K562 (cell line): ENCODE measurements at regions not wholly inside any gene's neighbourhood (a gene's known extent, or its start where the extent isn't known, plus 50 kb on each side); places are given as distances from the start of the nearest gene placed in this dataset.

Experiments used
- ATAC-seq: fragments of 200-7000 bp; cut with Tn5 transposase; 3 replicates; pipeline ENCODE4 v1.9.1; 2020; ENCODE audit warnings: moderate library complexity
- BruUV-seq: library from RNA; stranded (reverse); fragments of 400-500 nt; replicated peaks from 2 replicates; lab custom pipeline; 2021; lab: Mats Ljungman, UMichigan
- CTCF ChIA-PET: fragments of 300-600 bp; formaldehyde crosslinking; extraction: SDS; loops from one replicate; lab custom pipeline; 2021; ENCODE audit warnings: low intra/inter-chr PET ratio; lab: Yijun Ruan, JAX
- POLR2A ChIA-PET: fragments of 300-600, 350-650 bp; sonication (Branson Sonifier 250); formaldehyde crosslinking; extraction: SDS; loops from one replicate; lab custom pipeline; 2021; ENCODE audit warnings: antibody characterized with exemption, inconsistent platforms; lab: Yijun Ruan, JAX
- DNase-seq, 4 experiments: peaks; one replicate each; pipeline versions ENCODE4 v3.0.0 to v3.0.0-alpha.2; 2011 to 2018; ENCODE audit warnings: low spot score in 3 of 4, mixed read lengths in 3 of 4; ENCODE audit errors: extremely low read depth in 1 of 4
- FAIRE-seq: peaks from 2 replicates; lab custom pipeline; 2011; peaks lifted over from hg19 to GRCh38; lab: Jason Lieb, UNC
- H2AFZ ChIP-seq: 2 replicates; pipeline ENCODE4 v1.6.0; 2011; ENCODE audit warnings: low read depth, low read length, control low read depth, inconsistent platforms
- H3K27ac ChIP-seq: fragments of 200-600 bp; 3 replicates; pipeline ENCODE4 v1.8.0; 2011; ENCODE audit warnings: low read depth, mild to moderate bottlenecking, control low read depth, inconsistent platforms, low read length, moderate library complexity, mixed read lengths; ENCODE audit errors: extremely low read depth
- H3K27me3 ChIP-seq, 2 experiments: fragments of 300-600 bp in 1 of 2; 2 replicates in 1 of 2; 3 replicates in 1 of 2; pipeline versions ENCODE4 v1.6.0 to v1.8.0; 2011; ENCODE audit warnings: inconsistent platforms in 2 of 2, low read length in 2 of 2, mild to moderate bottlenecking in 1 of 2, mixed read lengths in 1 of 2, moderate library complexity in 1 of 2; ENCODE audit not compliant: control insufficient read depth in 2 of 2, insufficient read depth in 2 of 2
- H3K36me3 ChIP-seq: fragments of 300-600 bp; 3 replicates; pipeline ENCODE4 v1.8.0; 2011; ENCODE audit warnings: mild to moderate bottlenecking, low read length, inconsistent platforms; ENCODE audit not compliant: control insufficient read depth, insufficient read depth
- H3K4me1 ChIP-seq, 2 experiments: fragments of 200-600 bp in 1 of 2; replicated peaks in 1 of 2; 2 replicates in 1 of 2; 3 replicates in 1 of 2; pipeline versions ENCODE4 v1.5.1 to v1.8.0; 2011; ENCODE audit warnings: inconsistent platforms in 2 of 2, low read length in 2 of 2, mild to moderate bottlenecking in 1 of 2, mixed read lengths in 1 of 2, moderate library complexity in 1 of 2; ENCODE audit not compliant: control insufficient read depth in 2 of 2, insufficient read depth in 2 of 2
- H3K4me2 ChIP-seq: 2 replicates; pipeline ENCODE4 v1.6.1; 2011; ENCODE audit warnings: low read length, control low read depth, inconsistent platforms, mixed read lengths; ENCODE audit not compliant: insufficient read depth
- H3K4me3 ChIP-seq: fragments of 200-600 bp; sonication (generic), shearing (Covaris generic); 2 replicates; pipeline ENCODE4 v1.5.1; 2016; ENCODE audit warnings: control low read depth, inconsistent platforms
- H3K79me2 ChIP-seq: fragments of 200-600 bp; 3 replicates; pipeline ENCODE4 v1.8.0; 2011; ENCODE audit warnings: low read length, inconsistent platforms; ENCODE audit not compliant: control insufficient read depth, insufficient read depth
- H3K9ac ChIP-seq, 2 experiments: 2 replicates each; pipeline versions ENCODE4 v1.6.0 to v1.6.1; 2011; ENCODE audit warnings: low read depth in 2 of 2, low read length in 2 of 2, control low read depth in 1 of 2, inconsistent platforms in 1 of 2, mild to moderate bottlenecking in 1 of 2, mixed read lengths in 1 of 2; ENCODE audit not compliant: insufficient read depth in 1 of 2
- H3K9me1 ChIP-seq: one replicate; pipeline ENCODE4 v1.6.0; 2011; ENCODE audit warnings: inconsistent platforms, mild to moderate bottlenecking, low read length, moderate library complexity; ENCODE audit not compliant: control insufficient read depth, insufficient read depth
- H3K9me3 ChIP-seq: replicated peaks from 2 replicates; pipeline ENCODE4 v1.5.1; 2011; ENCODE audit warnings: low read depth, low read length, inconsistent platforms; ENCODE audit not compliant: control insufficient read depth, insufficient read depth
- H4K20me1 ChIP-seq: replicated peaks from 2 replicates; pipeline ENCODE4 v1.6.1; 2011; ENCODE audit warnings: low read length, inconsistent platforms, mixed read lengths; ENCODE audit not compliant: control insufficient read depth, insufficient read depth
- AFF1 ChIP-seq, 2 experiments: fragments of 450-650 bp; IDR thresholded peaks; 2 replicates each; pipeline ENCODE4 v1.6.1; 2018; ENCODE audit warnings: mild to moderate bottlenecking in 2 of 2, low read depth in 1 of 2; ENCODE audit not compliant: partially characterized antibody in 2 of 2
- BMI1 ChIP-seq: fragments of 150-350 bp; IDR thresholded peaks from 2 replicates; pipeline ENCODE4 v1.6.1; 2014; ENCODE audit warnings: low read length
- CTBP1 ChIP-seq: fragments of 450-650 bp; IDR thresholded peaks from 2 replicates; pipeline ENCODE4 v1.6.1; 2016; ENCODE audit warnings: borderline replicate concordance
- EWSR1 ChIP-seq: fragments of 450-650 bp; IDR thresholded peaks from 2 replicates; pipeline ENCODE4 v1.6.1; 2018; ENCODE audit warnings: borderline replicate concordance, mild to moderate bottlenecking, low read depth, moderate library complexity; ENCODE audit not compliant: partially characterized antibody
- HOMEZ ChIP-seq: fragments of 250-450 bp; sonication (Bioruptor Pico); IDR thresholded peaks from 2 replicates; pipeline ENCODE4 v1.4.0; 2020; ENCODE audit warnings: mild to moderate bottlenecking, moderate library complexity
- ID3 ChIP-seq, 2 experiments: fragments of 250-450 bp in 1 of 2; fragments of 450-650 bp in 1 of 2; sonication (Bioruptor Pico) in 1 of 2; IDR thresholded peaks; 2 replicates each; pipeline versions ENCODE4 v1.6.1 to v1.8.0; 2016 to 2021; ENCODE audit warnings: mild to moderate bottlenecking in 2 of 2, moderate library complexity in 2 of 2, missing compliant biosample characterization in 1 of 2, missing genetic modification characterization in 1 of 2
- KDM4B ChIP-seq, 2 experiments: fragments of 450-650 bp in 1 of 2; sonication (generic) in 1 of 2; IDR thresholded peaks; 2 replicates each; pipeline ENCODE4 v1.6.1; 2016 to 2017; ENCODE audit warnings: borderline replicate concordance in 2 of 2, antibody characterized with exemption in 1 of 2, low read depth in 1 of 2, mild to moderate bottlenecking in 1 of 2
- NFIX ChIP-seq: fragments of 250-450 bp; sonication (Bioruptor Pico); IDR thresholded peaks from 2 replicates; pipeline ENCODE4 v1.4.0; 2020; ENCODE audit warnings: low read depth, mild to moderate bottlenecking, moderate library complexity
- NONO ChIP-seq, 2 experiments: fragments of 200-400 bp in 1 of 2; fragments of 450-650 bp in 1 of 2; formaldehyde crosslinking in 1 of 2; IDR thresholded peaks; 2 replicates each; pipeline ENCODE4 v1.6.1; 2017; ENCODE audit warnings: low read depth in 2 of 2, mild to moderate bottlenecking in 2 of 2, moderate library complexity in 2 of 2, low read length in 1 of 2
- POU5F1 ChIP-seq: fragments of 150-350 bp; IDR thresholded peaks from 2 replicates; pipeline ENCODE4 v1.6.1; 2014; ENCODE audit warnings: borderline replicate concordance, low read length, low read depth, mild to moderate bottlenecking; ENCODE audit not compliant: partially characterized antibody
- RNF219 ChIP-seq: fragments of 250-450 bp; sonication (Bioruptor Pico); IDR thresholded peaks from 2 replicates; pipeline ENCODE4 v1.5.0; 2022; ENCODE audit warnings: mild to moderate bottlenecking
- SMARCC2 ChIP-seq: fragments of 450-650 bp; IDR thresholded peaks from 2 replicates; pipeline ENCODE4 v1.6.1; 2017; ENCODE audit warnings: antibody characterized with exemption, moderate library complexity, mild to moderate bottlenecking, low read depth
- SREBF2 ChIP-seq: sonication (generic); formaldehyde crosslinking; IDR thresholded peaks from 2 replicates; pipeline ENCODE4 v1.4.0; 2020; ENCODE audit warnings: mild to moderate bottlenecking, missing genetic modification reagents
- ZNF217 ChIP-seq: sonication (generic); formaldehyde crosslinking; IDR thresholded peaks from 2 replicates; pipeline ENCODE4 v1.8.0; 2022; ENCODE audit warnings: mild to moderate bottlenecking, missing genetic modification reagents
- in situ Hi-C: fragments of 300-500 bp; cut with MboI; formaldehyde crosslinking; loops from 4 replicates; pipeline ENCODE4 v1.15.0; 2018; ENCODE audit warnings: inconsistent platforms, mixed read lengths
- intact Hi-C: fragments of 100-400 bp; cut with micrococcal nuclease; formaldehyde crosslinking; loops from 2 replicates; pipeline ENCODE4 v1.14.2; 2022

GRCh38 chr5:128613766-128614165, 75.7 kb upstream of the FBN2 start:
- DNase-seq, result no peak
- Histone ChIP-seq H3K4me2 (no peak overlapping the region), H3K9ac (no peak overlapping the region), H3K4me1 (no peaks in the 10 kb centered on the region), H3K36me3 (no peaks in the 10 kb centered on the region), H4K20me1 (no peaks in the 10 kb centered on the region), H3K4me3 (no peak overlapping the region), H3K79me2 (no peaks in the 10 kb centered on the region), H3K27me3 (no peaks in the 10 kb centered on the region), H3K9me3 (no peaks in the 10 kb centered on the region), H3K27ac (no peak overlapping the region), H2AFZ (no peak overlapping the region), H3K9me1 (no peaks in the 10 kb centered on the region)
- POLR2A ChIA-PET, result no interaction called here
- CTCF ChIA-PET, result no interaction called here
- no peak for FAIRE-seq
- no peak for ATAC-seq
- intact Hi-C loops, result no loop called here
- in situ Hi-C loops, result no loop called here
- no TSS peak for BruUV-seq
- TF ChIP-seq KDM4B (IDR thresholded peaks at IDR 0.05; ENCODE audit: borderline replicate concordance in 2 of 2, low read depth in 1 of 2) (no peak), CTBP1 (no peak), POU5F1 (no peak), NONO (IDR thresholded peaks at IDR 0.05; ENCODE audit: low read depth in 2 of 2, low read length in 1 of 2) (no peak), BMI1 (no peak), ID3 (CRISPR knock-in tag; IDR thresholded peaks at IDR 0.05) (no peak), ID3 (tag; IDR thresholded peaks at IDR 0.05) (no peak), EWSR1 (no peak), ZNF217 (CRISPR knock-in tag) (no peak), SMARCC2 (no peak), NFIX (no peak), HOMEZ (no peak), AFF1 (IDR thresholded peaks at IDR 0.05; ENCODE audit: low read depth in 1 of 2, partially characterized antibody in 2 of 2) (no peak), RNF219 (CRISPR knock-in tag) (no peak), SREBF2 (CRISPR knock-in tag) (no peak)
